ENCODE measurements at regions not wholly inside any gene's neighbourhood (a gene's known extent, or its start where the extent isn't known, plus 50 kb on each side); places are given as distances from the start of the nearest gene placed in this dataset.

DNA sequence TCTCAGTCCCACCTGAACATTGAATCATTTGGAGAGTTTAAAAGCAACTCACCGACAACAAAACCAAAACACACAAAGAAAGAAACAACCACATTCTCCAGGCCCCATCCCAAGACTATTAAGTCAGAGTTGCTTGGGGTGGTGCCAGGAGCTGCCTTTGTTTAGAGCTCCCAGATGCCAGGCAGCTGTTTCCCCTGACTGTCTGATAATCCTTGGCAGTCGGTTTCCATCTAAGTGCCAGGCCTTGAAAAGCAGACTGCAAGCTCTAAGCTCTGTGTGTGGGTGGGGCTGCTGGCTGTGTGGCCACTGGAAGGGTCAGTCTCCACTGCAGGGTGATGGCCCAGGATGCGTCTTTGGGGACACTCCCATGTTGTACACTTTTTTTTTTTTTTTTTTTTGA is 255.3 kb upstream of the AGAP1 start:
- no peak for TF ChIP-seq ZFX (IDR thresholded peaks at IDR 0.05)
- TF ChIP-seq, protein P1, sequence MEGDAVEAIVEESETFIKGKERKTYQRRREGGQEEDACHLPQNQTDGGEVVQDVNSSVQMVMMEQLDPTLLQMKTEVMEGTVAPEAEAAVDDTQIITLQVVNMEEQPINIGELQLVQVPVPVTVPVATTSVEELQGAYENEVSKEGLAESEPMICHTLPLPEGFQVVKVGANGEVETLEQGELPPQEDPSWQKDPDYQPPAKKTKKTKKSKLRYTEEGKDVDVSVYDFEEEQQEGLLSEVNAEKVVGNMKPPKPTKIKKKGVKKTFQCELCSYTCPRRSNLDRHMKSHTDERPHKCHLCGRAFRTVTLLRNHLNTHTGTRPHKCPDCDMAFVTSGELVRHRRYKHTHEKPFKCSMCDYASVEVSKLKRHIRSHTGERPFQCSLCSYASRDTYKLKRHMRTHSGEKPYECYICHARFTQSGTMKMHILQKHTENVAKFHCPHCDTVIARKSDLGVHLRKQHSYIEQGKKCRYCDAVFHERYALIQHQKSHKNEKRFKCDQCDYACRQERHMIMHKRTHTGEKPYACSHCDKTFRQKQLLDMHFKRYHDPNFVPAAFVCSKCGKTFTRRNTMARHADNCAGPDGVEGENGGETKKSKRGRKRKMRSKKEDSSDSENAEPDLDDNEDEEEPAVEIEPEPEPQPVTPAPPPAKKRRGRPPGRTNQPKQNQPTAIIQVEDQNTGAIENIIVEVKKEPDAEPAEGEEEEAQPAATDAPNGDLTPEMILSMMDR (conservative IDR thresholded peaks at IDR 0.05) = no peak
- no peak overlapping the region for H3K27ac ChIP-seq

DNA sequence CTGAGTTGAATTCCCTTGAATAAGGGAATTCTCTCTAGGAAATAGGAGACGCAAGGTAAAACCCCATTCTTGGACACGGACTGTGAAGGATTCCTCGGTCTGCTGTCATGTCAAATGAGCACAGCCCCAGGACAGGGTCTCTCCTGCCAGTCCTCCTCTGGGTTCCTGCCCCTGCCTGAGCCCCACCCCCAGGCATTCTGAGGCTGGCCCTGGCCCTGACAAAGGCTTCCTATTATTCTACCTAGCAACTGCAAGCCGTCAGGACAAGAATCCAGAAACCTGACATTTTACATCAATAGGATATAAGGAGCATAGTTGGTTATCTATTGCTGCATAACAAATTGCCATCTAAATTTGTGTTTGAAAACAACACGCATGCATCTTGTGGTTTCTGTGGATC is 253.3 kb upstream of the AGAP1 start:
- TF ChIP-seq, protein P1 (conservative IDR thresholded peaks at IDR 0.05) = no peak
- no peak for TF ChIP-seq ZFX (IDR thresholded peaks at IDR 0.05)
- no peak overlapping the region for H3K27ac ChIP-seq

DNA sequence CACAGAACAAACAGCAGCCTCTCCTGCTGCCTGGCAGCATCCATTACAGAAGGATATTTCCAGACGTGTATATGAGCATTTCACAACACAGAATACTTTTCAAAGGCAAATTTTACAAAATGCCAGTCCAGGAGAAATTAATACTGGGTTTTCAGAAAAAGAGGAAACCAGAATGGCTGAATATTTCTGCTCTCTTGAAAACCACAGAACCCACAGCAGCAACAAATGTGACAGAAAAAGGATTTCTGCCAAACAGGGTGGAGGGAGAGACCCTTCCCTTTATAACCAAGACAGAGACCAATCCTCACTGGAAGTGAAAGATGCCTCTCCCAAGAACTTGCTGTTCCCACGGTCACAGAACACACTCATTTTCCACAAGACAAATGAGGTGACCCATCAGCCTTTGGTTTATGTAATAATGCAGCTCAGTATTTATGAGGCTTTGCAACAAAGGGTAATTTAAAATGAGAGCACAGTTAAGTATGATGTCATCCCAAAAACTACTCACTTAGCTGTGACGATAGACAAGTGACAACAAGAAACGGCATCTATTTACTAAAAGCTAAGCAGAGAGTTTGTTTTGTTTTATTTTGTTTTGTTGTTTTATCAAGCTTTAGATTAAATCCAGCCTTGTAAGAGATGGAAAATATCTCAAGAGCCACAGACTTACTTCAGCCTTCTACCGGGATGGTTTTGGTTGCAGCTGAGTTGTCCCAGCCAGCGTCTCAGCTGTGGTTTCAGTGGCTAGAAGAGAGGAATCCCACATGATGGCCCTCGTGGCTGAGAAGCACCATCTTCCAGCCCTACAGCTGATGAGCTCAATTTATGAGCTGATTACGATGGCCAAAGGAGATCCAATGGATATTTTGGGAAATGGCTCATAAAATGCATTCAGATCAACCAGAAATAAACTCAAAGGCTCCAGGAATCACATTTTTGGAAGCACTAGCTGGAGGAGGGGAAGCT is 249.3 kb upstream of the AGAP1 start:
- TF ChIP-seq, protein P1 (conservative IDR thresholded peaks at IDR 0.05) = no peak
- no peak for TF ChIP-seq ZFX (IDR thresholded peaks at IDR 0.05)
- no peak overlapping the region for H3K27ac ChIP-seq

DNA sequence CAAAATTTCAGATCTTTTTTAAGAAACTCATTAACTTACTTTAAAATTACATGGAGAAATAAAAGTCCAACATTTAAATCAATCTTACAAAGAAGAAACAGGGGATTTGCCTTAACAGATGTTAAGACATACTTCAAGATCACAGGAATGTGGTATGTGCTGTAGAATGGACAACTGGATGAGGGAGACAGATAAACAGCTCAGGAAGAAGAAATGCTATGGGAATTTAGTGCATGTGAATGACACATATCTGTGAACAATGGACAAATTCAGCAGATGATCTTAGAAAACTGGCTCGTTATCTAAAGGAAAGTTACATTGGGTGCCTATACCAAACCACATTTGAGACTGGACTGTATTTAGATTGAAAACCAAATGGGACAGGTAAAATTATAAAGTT is 246.8 kb upstream of the AGAP1 start:
- H3K27ac ChIP-seq = no peak overlapping the region
- TF ChIP-seq, protein P1 (conservative IDR thresholded peaks at IDR 0.05) = no peak
- TF ChIP-seq ZFX (IDR thresholded peaks at IDR 0.05) = no peak

DNA sequence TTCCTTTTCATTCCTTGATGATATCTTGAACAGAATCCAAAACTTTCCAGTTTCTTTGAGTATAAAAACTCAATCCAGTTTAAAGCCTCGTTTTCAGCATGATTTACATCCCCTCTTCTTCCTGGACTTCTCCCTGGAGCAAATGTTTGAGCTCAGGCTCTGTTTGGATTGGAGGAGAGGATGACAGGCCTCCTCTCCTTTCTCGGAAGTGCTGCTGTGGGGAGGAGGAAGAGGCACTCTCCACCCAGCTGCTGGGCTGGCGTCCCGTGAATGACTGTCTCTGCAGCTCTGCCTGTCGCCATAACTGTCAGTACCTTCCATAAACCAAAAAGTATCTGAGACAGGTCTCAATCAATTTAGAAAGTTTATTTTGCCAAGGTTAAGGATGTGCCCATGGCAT is 238.2 kb upstream of the AGAP1 start:
- no peak overlapping the region for H3K27ac ChIP-seq
- TF ChIP-seq, protein P1 (conservative IDR thresholded peaks at IDR 0.05) = no peak
- TF ChIP-seq ZFX (IDR thresholded peaks at IDR 0.05) = no peak

DNA sequence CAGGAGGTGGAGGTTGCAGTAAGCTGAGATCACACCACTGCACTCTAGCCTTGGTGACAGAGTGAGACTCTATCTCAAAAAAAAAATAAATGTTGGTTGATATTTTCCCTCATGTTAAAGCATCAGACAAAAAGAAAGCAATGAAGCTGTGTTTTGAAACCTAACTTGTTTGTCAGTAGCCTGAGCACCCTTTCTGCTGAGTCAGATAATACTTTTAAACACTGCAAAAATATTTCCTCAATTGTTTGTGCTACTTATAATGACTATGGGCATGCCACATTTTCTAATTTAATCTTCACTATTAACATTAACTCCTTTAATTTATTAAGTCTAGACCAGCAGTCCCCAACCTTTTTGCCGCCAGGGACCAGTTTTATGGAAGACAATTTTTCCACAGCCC is 236.3 kb upstream of the AGAP1 start:
- no peak overlapping the region for H3K27ac ChIP-seq
- no peak for TF ChIP-seq ZFX (IDR thresholded peaks at IDR 0.05)
- TF ChIP-seq, protein P1 (conservative IDR thresholded peaks at IDR 0.05) = no peak

DNA sequence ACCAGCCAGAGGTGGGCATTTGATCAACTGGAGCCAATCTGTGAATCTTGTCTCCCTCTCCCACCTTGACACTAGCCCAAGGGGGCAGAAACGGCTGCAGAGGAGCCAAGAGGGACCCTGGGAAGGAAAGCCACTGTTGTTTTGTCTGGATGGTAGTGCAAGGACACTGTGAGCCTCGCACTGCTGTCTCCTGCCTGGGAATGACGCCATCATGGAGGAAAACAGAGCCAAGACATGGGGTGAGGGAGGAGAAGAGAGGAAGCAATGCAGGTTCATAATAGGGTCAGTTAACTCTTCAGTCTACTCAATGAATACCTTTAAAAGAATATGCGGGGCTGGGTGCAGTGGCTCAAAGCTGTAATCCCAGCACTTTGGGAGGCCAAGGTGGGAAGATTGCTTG is 231.1 kb upstream of the AGAP1 start:
- TF ChIP-seq, protein P1 (conservative IDR thresholded peaks at IDR 0.05) = no peak
- TF ChIP-seq ZFX (IDR thresholded peaks at IDR 0.05) = no peak
- H3K27ac ChIP-seq = no peak overlapping the region
